ENCODE measurements at regions not wholly inside any gene's neighbourhood (a gene's known extent, or its start where the extent isn't known, plus 50 kb on each side); places are given as distances from the start of the nearest gene placed in this dataset.
"Not testable (repeated sequence)": the region's sequence is repeated elsewhere in the genome, so short reads cannot be mapped to it uniquely, and the experiment has no call there.

DNA sequence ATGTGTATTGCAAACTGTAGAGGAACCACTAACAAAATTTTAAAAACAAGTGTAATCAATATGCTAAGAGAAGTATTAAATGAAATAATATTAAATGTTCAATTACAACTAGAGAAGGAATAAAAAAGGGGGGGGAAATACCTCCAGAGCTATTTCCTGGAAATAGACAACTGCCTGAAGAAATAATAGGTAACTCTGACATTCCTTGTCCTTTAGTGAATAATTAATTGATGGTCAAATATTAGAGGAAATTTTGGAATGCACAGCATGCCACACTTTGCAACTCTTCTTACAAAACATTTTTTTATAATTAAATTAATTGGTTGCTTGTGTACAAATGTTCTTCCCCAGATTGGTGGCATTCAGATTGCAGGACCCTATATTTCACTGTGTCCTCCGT is 342.6 kb upstream of the COL8A1 start:
- TF ChIP-seq, protein P1, sequence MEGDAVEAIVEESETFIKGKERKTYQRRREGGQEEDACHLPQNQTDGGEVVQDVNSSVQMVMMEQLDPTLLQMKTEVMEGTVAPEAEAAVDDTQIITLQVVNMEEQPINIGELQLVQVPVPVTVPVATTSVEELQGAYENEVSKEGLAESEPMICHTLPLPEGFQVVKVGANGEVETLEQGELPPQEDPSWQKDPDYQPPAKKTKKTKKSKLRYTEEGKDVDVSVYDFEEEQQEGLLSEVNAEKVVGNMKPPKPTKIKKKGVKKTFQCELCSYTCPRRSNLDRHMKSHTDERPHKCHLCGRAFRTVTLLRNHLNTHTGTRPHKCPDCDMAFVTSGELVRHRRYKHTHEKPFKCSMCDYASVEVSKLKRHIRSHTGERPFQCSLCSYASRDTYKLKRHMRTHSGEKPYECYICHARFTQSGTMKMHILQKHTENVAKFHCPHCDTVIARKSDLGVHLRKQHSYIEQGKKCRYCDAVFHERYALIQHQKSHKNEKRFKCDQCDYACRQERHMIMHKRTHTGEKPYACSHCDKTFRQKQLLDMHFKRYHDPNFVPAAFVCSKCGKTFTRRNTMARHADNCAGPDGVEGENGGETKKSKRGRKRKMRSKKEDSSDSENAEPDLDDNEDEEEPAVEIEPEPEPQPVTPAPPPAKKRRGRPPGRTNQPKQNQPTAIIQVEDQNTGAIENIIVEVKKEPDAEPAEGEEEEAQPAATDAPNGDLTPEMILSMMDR (IDR thresholded peaks at IDR 0.05; ENCODE audit: control insufficient read depth, insufficient read depth, low read depth, low read length, missing control alignments): no peak
- DNase-seq (ENCODE audit: low read depth): no peak
- no peak overlapping the region for H3K4me3 ChIP-seq (ENCODE audit: control insufficient read depth, low read depth, low read length)

DNA sequence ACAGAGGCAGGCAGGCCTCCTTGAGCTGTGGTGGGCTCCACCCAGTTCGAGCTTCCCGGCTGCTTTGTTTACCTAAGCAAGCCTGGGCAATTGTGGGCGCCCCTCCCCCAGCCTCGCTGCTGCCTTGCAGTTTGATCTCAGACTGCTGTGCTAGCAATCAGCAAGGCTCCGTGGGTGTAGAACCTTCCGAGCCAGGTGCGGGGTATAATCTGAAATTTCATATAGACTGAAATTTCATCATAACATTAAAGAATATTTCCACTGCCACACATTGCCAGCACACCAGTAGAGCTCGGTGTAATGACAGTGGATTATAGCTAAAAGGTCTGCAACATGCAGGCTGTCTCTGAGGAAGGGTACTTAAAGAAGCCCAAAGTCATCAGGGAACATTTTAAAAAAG is 344.3 kb upstream of the COL8A1 start:
- DNase-seq (ENCODE audit: low read depth); H3K4me3 ChIP-seq (ENCODE audit: control insufficient read depth, low read depth, low read length): not testable (repeated sequence)

DNA sequence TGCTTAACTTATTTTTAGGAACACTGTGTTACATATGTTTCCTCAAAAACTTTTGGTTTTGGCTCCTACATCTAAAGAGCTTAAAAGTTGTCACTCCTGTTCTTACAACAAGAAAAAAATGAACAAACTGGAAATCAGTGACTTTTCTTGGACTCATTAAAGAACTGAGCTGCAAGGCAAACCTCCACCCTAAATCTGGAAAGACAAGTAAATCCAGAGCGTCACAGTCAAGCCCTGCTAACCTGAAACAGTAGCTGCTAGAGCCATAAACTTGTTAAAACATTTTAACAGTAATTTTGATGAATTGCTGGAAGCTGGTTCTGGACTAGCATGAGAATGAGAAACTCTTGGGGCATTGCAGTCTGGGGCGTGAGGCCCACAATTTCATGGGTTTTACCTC is 350.5 kb upstream of the COL8A1 start:
- DNase-seq (ENCODE audit: low read depth): no peak
- TF ChIP-seq, protein P1 (IDR thresholded peaks at IDR 0.05; ENCODE audit: control insufficient read depth, insufficient read depth, low read depth, low read length, missing control alignments): no peak
- H3K4me3 ChIP-seq (ENCODE audit: control insufficient read depth, low read depth, low read length): no peak overlapping the region

DNA sequence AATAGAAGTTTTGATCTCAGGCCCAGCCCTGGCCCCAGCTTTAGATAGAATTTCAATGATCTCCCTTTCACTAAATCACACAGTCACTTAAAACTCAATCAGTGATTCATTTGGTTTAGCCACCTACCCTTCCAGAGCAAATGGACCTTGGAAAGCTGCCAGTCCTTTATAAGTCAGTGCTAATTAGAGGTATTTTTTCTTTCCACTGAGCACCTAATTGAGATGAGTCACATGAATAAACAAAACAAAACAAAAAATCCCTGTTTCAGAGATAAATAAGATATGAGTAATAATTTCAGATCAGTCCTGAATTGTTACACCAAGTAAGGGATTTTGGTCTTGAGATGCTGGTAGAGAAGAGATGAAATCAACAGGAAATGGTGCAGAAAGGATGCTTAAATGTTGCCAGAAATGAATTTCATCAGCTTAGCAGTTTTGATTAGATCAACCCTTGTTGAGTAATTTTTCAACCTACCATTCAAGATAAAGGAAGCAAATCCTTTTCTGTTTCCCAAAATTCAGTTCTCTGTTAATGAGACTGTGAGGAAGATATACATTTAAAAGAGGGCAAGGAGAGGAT is 352.0 kb upstream of the COL8A1 start:
- DNase-seq (ENCODE audit: low read depth): peak; percentile 21
- no peak overlapping the region for H3K4me3 ChIP-seq (ENCODE audit: control insufficient read depth, low read depth, low read length)
- TF ChIP-seq, protein P1 (IDR thresholded peaks at IDR 0.05; ENCODE audit: control insufficient read depth, insufficient read depth, low read depth, low read length, missing control alignments): no peak

DNA sequence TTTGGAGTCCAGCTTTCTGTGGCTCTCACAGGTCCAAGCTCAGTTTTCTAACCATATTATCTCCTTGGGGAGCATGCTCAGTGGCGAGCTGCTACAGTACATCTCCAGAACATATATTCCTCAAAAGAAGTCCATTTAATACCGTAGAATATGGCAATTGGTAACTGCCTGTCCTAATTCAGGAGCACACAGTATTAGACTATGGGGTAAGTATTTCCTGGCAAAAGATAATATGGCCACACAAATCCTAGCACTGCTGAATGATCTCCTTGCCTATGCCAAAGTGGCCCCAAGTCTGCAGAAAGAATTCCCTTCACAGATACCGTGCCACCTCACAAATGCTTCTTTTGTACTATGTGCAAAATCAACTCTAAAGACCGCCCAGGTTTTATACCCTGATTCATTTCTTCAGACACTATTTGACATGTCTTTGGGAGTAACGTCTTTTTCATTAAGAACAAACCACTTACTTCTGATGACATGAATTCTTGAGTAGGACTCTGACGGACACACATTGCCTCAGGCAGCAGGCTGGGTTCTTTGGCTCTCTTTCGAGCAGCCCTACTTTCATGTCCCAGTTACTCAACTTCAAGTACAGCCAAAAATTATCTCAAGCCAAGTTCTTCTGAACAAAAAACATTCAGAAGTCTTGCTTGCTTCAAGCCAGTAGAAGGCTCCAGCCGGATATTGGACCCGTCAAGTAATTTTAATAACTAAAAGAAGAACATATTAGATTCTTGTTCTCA is 368.3 kb upstream of the DCBLD2 start:
- TF ChIP-seq, protein P1 (IDR thresholded peaks at IDR 0.05; ENCODE audit: control insufficient read depth, insufficient read depth, low read depth, low read length, missing control alignments): no peak
- DNase-seq (ENCODE audit: low read depth): peak; percentile 53
- no peak overlapping the region for H3K4me3 ChIP-seq (ENCODE audit: control insufficient read depth, low read depth, low read length)

DNA sequence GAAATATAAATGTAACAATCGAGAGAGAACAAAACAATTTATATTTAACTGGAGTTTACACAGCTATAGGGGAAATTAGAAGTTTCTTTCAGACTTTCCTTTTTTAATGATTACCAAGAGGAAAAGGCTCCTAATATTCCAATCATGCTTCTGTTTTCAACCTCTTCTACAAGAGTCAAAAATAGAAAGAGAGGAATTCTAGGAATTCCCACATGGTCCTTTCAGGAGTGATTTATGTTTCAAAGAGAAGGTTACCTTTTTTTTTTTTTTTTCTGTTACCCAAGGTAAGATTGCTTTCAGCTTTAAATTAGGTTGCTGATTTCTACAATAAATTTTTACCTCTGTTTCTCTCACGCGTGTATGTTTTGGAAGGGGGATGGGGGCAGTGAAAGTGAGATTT is 355.3 kb upstream of the DCBLD2 start:
- TF ChIP-seq, protein P1 (IDR thresholded peaks at IDR 0.05; ENCODE audit: control insufficient read depth, insufficient read depth, low read depth, low read length, missing control alignments): no peak
- H3K4me3 ChIP-seq (ENCODE audit: control insufficient read depth, low read depth, low read length): no peak overlapping the region
- DNase-seq (ENCODE audit: low read depth): no peak

DNA sequence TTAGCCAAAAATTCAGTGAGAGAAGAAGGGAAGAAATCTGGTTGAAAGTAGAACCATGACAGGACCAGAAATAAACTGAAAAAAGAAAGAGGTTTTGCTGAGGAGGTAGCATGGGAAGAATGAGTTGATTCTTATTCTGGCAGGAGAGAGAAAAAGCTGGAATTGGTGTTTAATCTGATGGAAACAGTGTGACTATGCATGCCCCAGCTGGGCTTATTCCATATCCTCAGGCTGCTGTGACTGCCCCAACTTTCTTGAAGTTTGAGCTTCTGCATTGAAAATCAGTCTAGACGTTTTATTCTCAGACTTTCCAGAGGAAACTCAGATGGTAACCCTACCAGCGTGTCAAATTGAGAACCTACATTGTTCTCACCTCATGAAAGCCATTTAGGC is 352.5 kb upstream of the DCBLD2 start:
- no peak for DNase-seq (ENCODE audit: low read depth)
- TF ChIP-seq, protein P1 (IDR thresholded peaks at IDR 0.05; ENCODE audit: control insufficient read depth, insufficient read depth, low read depth, low read length, missing control alignments): no peak
- H3K4me3 ChIP-seq (ENCODE audit: control insufficient read depth, low read depth, low read length): no peak overlapping the region

All from AG09309 (cell line).